OCI-LY3 (cell line): ENCODE measurements at regions not wholly inside any gene's neighbourhood (a gene's known extent, or its start where the extent isn't known, plus 50 kb on each side); places are given as distances from the start of the nearest gene placed in this dataset.
A peak's percentile ranks its signal among the peaks of the same experiment; 100 is the strongest.

Source experiments
- H2AFZ ChIP-seq: fragments of 200-600, 300-600 bp; shearing (Covaris generic); 2 replicates; pipeline ENCODE4 v1.6.0; 2014; ENCODE audit warnings: antibody characterized with exemption, low read depth, low read length
- H3K27ac ChIP-seq: fragments of 200-600, 300-600 bp; sonication (generic); 2 replicates; pipeline ENCODE4 v1.5.1; 2014; ENCODE audit warnings: mild to moderate bottlenecking, low read length, moderate library complexity, mixed read lengths
- H3K27me3 ChIP-seq: fragments of 200-600, 300-600 bp; sonication (generic); 2 replicates; pipeline ENCODE4 v1.6.1; 2014; ENCODE audit warnings: low read depth, low read length, mixed read lengths
- H3K36me3 ChIP-seq: fragments of 200-600, 300-600 bp; sonication (generic); replicated peaks from 2 replicates; pipeline ENCODE3; 2014; ENCODE audit warnings: low read depth, low read length, mixed read lengths
- H3K4me1 ChIP-seq: fragments of 300-600, 200-600 bp; sonication (generic); 2 replicates; pipeline ENCODE4 v1.6.1; 2014; ENCODE audit warnings: low read length, mixed read lengths
- H3K4me2 ChIP-seq: fragments of 200-600, 300-600 bp; sonication (generic); 2 replicates; pipeline ENCODE4 v1.6.1; 2014; ENCODE audit warnings: low read length, mixed read lengths
- H3K4me3 ChIP-seq: fragments of 300-600, 200-600 bp; sonication (generic); 2 replicates; pipeline ENCODE4 v1.5.1; 2014; ENCODE audit warnings: antibody characterized with exemption, mild to moderate bottlenecking, low read length, moderate library complexity
- H3K79me2 ChIP-seq: fragments of 300-600, 200-600 bp; shearing (Covaris generic); 2 replicates; pipeline ENCODE4 v1.6.1; 2014; ENCODE audit warnings: mild to moderate bottlenecking, low read length, mixed read lengths
- H3K9ac ChIP-seq: fragments of 300-600, 200-600 bp; shearing (Covaris generic); 2 replicates; pipeline ENCODE4 v1.6.0; 2014; ENCODE audit warnings: mild to moderate bottlenecking, low read length, moderate library complexity
- H3K9me3 ChIP-seq: fragments of 200-600, 300-600 bp; shearing (Covaris generic); 2 replicates; pipeline ENCODE4 v1.6.1; 2014; ENCODE audit warnings: low read length, mixed read lengths; ENCODE audit not compliant: insufficient read depth
- H4K20me1 ChIP-seq: fragments of 200-600, 300-600 bp; sonication (generic); 2 replicates; pipeline ENCODE4 v1.6.1; 2016; ENCODE audit warnings: low read length, mixed read lengths; ENCODE audit not compliant: insufficient read depth
- CTCF ChIP-seq: fragments of 200-600, 300-600 bp; sonication (generic); IDR thresholded peaks from 2 replicates; pipeline ENCODE4 v1.5.1; 2014; ENCODE audit warnings: antibody characterized with exemption, low read length, low read depth
- EZH2phosphoT487 ChIP-seq: fragments of 200-600 bp; shearing (Covaris generic); IDR thresholded peaks from 2 replicates; pipeline ENCODE4 v1.6.1; 2018; ENCODE audit warnings: antibody characterized with exemption, mixed run types, low read depth

GRCh38 chr3:168472783-168473182 is 377.1 kb upstream of the GOLIM4 start:
- no peaks in the 10 kb centered on the region for H3K36me3 ChIP-seq
- no peak overlapping the region for H3K9ac ChIP-seq
- peaks cover 22% of the 10 kb centered on the region for H3K4me1 ChIP-seq
- no peak overlapping the region for H2AFZ ChIP-seq
- no peaks in the 10 kb centered on the region for H3K79me2 ChIP-seq
- H3K27ac ChIP-seq: no peak overlapping the region
- H3K9me3 ChIP-seq: no peaks in the 10 kb centered on the region
- H3K4me3 ChIP-seq: no peak overlapping the region
- no peak overlapping the region for H3K4me2 ChIP-seq
- no peaks in the 10 kb centered on the region for H4K20me1 ChIP-seq
- no peaks in the 10 kb centered on the region for H3K27me3 ChIP-seq
- no peak for TF ChIP-seq CTCF
- TF ChIP-seq EZH2phosphoT487: no peak

- H3K4me3 ChIP-seq: no peak overlapping the region
- H3K4me2 ChIP-seq: no peak overlapping the region
- no peaks in the 10 kb centered on the region for H3K9me3 ChIP-seq
- no peak overlapping the region for H3K27ac ChIP-seq
- H3K27me3 ChIP-seq: no peaks in the 10 kb centered on the region
- no peaks in the 10 kb centered on the region for H3K79me2 ChIP-seq
- no peak overlapping the region for H2AFZ ChIP-seq
- no peak overlapping the region for H3K9ac ChIP-seq
- no peaks in the 10 kb centered on the region for H4K20me1 ChIP-seq
- TF ChIP-seq CTCF: no peak
- no peak for TF ChIP-seq EZH2phosphoT487
- H3K4me1 ChIP-seq: peaks cover 18% of the 10 kb centered on the region
- no peaks in the 10 kb centered on the region for H3K36me3 ChIP-seq
These were observed 374.7 kb upstream of the GOLIM4 start for GRCh38 chr3:168470380-168470779.

- Histone ChIP-seq H3K4me2 (no peak overlapping the region), H3K4me1 (peaks cover 10% of the 10 kb centered on the region), H3K27me3 (no peaks in the 10 kb centered on the region), H3K36me3 (no peaks in the 10 kb centered on the region), H2AFZ (no peak overlapping the region), H3K9me3 (no peaks in the 10 kb centered on the region), H3K4me3 (no peak overlapping the region), H4K20me1 (no peaks in the 10 kb centered on the region), H3K9ac (no peak overlapping the region), H3K79me2 (no peaks in the 10 kb centered on the region), H3K27ac (no peak overlapping the region)
- TF ChIP-seq EZH2phosphoT487 (no peak), CTCF (no peak)
These were observed 373.7 kb upstream of the GOLIM4 start for GRCh38 chr3:168469436-168469835.

GRCh38 chr3:168467115-168467714 is 371.5 kb upstream of the GOLIM4 start:
- Histone ChIP-seq H2AFZ (no peak overlapping the region), H3K27me3 (no peaks in the 10 kb centered on the region), H4K20me1 (no peaks in the 10 kb centered on the region), H3K27ac (no peak overlapping the region), H3K79me2 (no peaks in the 10 kb centered on the region), H3K36me3 (no peaks in the 10 kb centered on the region), H3K4me2 (peak overlapping the region; percentile 71), H3K9ac (no peak overlapping the region), H3K4me3 (peak overlapping the region; percentile 53), H3K4me1 (peaks cover 10% of the 10 kb centered on the region), H3K9me3 (no peaks in the 10 kb centered on the region)
- TF ChIP-seq CTCF (peak; percentile 77), EZH2phosphoT487 (no peak)
